OCI-M1 (cell line): ENCODE measurements at regions not wholly inside any gene's neighbourhood (a gene's known extent, or its start where the extent isn't known, plus 50 kb on each side); places are given as distances from the start of the nearest gene placed in this dataset.

Experiments
- DNase-seq: peaks from one replicate; lab custom pipeline; 2025; lab: John Stamatoyannopoulos, UW

- DNase-seq, result no peak
Observed at GRCh38 chr1:98203466-98203865, 282.6 kb upstream of the DPYD start.

GRCh38 chr1:98201666-98202081 lies 280.8 kb upstream of the DPYD start:
- no peak for DNase-seq

DNA sequence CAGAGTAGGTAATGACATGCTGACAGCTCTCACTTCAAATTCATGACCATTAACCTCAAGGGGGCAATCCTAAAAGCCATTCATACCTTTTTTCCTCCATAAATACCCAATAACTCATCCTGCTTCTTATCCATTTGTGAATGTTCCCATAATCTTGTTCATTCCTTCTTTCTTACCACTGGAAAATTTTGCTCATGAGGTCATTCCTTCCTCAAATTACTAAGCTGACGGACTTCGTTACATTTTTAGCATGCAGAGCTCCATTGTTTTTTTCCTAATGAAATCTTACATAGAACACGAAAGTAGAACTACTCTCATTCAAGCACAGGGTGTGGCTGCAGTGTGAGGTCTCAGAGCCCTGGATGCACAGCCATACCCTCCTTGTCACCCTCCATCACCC lies 276.5 kb upstream of the DPYD start:
- no peak for DNase-seq

DNA sequence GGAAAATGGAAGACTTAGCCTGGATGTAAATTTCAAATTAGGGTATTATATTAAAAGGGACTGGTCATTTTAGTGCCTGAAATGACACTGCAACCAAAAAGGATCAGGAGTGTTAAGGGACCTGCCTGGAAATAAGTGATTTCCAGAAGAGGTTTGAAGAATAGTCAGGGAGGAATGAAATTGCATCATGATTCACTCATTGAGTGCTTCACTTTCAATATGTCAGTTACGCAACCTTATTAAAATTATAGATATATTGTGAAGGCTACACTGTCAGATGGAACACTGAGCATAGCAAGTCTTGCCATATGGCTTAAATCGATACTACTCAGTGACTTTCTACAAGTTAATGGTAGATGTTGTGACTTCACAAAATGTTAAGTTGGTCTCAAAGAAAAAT lies 275.2 kb upstream of the DPYD start:
- no peak for DNase-seq

GRCh38 chr1:98188774-98189173 lies 267.9 kb upstream of the DPYD start:
- DNase-seq, result no peak

GRCh38 chr1:98184856-98185255 lies 264.0 kb upstream of the DPYD start:
- DNase-seq, result no peak

DNA sequence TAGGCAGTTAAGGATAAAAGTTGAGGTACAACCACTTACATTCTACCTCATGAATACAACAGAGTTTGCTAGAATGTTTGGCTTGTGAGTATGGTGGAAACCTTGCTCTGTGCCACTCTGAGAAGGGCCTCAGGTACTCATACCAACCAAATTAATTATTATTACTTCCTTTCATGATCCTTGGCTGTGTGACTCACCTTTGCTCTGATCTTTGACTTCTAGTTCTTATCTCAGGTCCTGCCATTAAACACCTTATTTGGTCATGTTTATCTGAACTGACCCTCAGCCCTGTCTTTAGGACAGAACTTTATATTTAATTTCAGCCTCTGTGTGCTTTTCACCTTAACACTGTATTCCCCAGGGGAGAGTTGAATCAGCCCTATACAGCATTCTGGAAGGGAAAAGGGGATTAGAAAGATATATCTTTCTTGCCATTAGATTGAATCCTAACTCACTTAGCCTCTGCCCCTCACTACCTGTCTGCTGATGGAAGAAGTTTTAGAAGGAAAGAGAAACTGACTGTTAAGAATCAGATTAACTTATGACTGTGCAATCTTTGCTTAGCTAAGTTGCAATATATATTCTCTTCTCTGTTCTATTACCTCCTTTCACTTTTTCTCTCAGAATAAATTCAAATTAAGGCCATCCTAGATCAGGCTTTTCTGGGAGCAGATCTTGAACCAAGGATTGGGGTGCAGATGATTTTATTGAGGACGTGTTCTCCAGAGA lies 260.4 kb upstream of the DPYD start:
- DNase-seq, result peak; percentile 5

- DNase-seq, result no peak
Observed at GRCh38 chr1:98179151-98179773, 258.4 kb upstream of the DPYD start.

DNA sequence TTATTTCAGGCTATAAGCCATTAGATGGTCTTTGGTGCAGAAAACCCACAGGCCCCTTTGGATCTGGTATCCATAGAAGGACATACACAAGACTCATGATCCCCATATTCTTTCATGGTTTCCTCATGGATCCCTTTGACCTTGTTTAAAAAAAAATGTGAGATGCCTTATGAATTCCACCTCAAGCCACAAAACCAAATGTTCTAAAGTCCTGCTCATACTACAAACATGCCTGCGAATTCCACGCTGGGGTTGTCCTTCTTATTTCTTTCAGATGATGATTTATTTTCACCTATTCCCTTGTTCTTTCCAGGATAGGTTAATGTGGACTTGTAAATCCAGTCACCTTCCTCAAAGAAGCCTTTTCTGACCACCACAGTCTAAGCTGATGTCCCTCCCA lies 256.9 kb upstream of the DPYD start:
- no peak for DNase-seq

DNA sequence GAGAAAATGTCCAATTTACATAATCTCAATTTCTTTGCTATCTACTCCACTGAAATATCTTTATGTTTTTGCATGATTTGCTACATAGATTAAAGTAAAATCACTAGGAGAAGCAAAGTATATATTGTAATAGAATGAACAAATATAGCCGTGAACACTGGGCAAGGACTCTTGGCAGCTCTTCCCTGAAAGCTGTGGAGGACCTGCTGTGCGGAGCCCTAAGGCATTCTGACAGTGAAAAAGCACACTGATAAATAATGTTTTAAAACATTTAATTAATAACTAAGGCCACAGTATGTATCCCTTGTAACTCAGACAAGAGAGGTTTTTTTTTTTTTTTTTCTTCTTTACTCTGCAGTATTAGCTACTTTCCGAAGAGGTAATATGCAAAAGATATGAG lies 256.1 kb upstream of the DPYD start:
- no peak for DNase-seq

- no peak for DNase-seq
Observed at GRCh38 chr1:98176414-98176813, 255.6 kb upstream of the DPYD start.

GRCh38 chr1:98172578-98172977 lies 251.7 kb upstream of the DPYD start:
- no peak for DNase-seq

DNA sequence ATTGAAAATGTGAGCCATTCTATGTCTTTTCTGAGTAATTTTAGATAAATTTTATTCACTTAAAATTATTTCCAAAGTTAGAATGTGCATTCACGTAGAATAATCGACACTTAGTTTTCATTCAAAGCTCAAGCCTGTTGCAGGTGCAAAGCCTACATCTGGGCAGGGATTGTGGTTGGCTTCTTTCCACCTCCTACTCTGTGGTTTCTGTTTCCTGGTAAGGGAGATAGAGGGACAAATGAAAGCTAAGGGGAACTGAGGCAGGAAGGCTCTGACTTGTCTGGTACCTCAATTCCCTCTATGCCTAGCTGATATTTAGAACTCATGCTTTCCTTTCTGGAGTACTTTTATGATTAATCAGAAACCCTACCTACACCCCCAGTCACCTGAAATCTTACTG lies 251.2 kb upstream of the DPYD start:
- no peak for DNase-seq

GRCh38 chr1:98164509-98164908 lies 243.7 kb upstream of the DPYD start:
- DNase-seq, result peak; percentile 18

DNA sequence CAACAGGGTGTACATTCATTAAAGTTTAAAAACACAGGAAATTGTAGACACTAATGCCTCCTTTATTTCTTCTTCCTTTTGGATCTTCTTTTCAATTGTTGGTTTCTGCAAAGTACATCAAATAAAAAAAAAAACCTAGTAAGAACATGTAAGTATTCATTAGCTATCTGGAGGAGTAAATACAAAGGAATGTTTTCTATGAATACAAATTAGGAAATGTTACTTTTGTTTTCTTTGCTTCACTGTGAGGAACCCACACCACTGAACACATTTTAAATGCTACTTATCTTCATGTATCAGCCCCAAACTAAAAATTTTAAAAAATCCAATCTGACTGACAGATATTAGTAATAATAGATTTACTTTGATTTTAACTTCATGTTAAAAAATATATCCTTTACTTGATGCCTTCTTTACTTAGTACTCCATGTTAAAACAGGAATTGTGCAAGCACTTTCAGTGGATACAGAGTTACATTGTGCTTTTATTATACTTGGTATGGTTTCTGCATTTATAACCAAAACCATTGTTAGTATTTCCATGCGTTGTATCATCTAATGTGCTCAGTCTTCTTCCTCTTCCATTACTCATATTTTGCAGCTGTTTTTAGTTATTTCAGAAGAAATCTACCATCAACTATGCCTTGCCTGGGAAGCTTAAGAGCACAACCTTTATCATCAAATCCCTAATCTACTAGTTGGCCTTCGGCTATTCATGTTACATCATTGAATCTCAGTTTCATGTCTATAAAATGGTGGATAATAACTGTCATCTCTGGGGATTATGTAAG lies 236.9 kb upstream of the DPYD start:
- no peak for DNase-seq

- no peak for DNase-seq
Observed at GRCh38 chr1:98147280-98147679, 226.4 kb upstream of the DPYD start.

- no peak for DNase-seq
Observed at GRCh38 chr1:98145655-98146054, 224.8 kb upstream of the DPYD start.

- DNase-seq, result no peak
Observed at GRCh38 chr1:98143403-98143802, 222.6 kb upstream of the DPYD start.

GRCh38 chr1:98133131-98133530 lies 212.3 kb upstream of the DPYD start:
- DNase-seq, result no peak

GRCh38 chr1:98130408-98130807 lies 209.6 kb upstream of the DPYD start:
- DNase-seq, result no peak

- DNase-seq, result no peak
Observed at GRCh38 chr1:98129491-98129890, 208.7 kb upstream of the DPYD start.

DNA sequence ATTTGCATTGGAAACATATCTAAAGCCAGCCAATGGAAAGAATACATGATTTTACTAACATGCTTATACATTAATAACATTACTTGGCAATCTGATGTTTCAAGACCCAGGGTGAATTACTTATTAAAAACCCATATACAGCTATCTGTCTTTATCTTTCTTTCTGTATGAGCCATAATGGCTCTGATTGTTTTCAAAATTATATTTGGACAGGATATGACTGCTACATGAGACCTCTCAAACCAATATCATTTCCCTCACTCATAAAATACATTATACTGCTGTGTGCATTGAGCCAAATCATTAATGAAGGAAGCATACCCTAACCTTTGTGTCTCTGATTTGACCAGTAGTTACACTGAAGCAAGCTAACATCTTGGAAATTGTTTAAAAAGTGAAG lies 205.9 kb upstream of the DPYD start:
- DNase-seq, result no peak

DNA sequence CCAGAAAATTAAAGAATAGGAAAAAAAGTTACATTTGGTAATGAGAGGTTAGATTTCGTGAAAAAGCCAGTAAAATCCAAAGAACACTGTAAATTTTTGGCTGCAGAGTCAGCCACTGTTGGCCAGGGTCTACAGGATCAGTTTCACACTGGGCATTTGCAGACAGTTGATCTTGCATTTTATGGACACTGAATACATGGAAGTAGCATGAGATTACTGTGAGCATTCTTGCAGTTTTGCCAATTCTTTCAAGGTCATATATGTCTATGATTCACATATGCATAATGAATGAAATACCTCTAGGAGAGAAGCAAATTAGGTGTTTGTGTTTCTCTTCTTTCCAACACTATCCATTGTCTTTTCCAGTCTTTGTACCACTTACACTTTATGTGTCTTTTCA lies 200.8 kb upstream of the DPYD start:
- no peak for DNase-seq
